GM12878 (cell line): ENCODE measurements at regions not wholly inside any gene's neighbourhood (a gene's known extent, or its start where the extent isn't known, plus 50 kb on each side); places are given as distances from the start of the nearest gene placed in this dataset.
"Not testable (repeated sequence)": the region's sequence is repeated elsewhere in the genome, so short reads cannot be mapped to it uniquely, and the experiment has no call there.

Source experiments
- CTCF ChIP-seq, 3 experiments: IDR thresholded peaks in 2 of 3; conservative IDR thresholded peaks in 1 of 3; 2 replicates each; pipeline ENCODE4 v1.5.1; 2011; ENCODE audit warnings: low read depth in 3 of 3, low read length in 3 of 3, mild to moderate bottlenecking in 3 of 3, control low read depth in 2 of 3, moderate library complexity in 2 of 3, inconsistent platforms in 1 of 3, mixed read lengths in 1 of 3; ENCODE audit not compliant: control insufficient read depth in 2 of 3, insufficient read depth in 1 of 3; ENCODE audit errors: extremely low read depth in 1 of 3
- EP300 ChIP-seq, 2 experiments: fragments of 150-350 bp in 1 of 2; IDR thresholded peaks; 2 replicates each; pipeline ENCODE4 v1.6.1; 2011 to 2012; ENCODE audit warnings: low read depth in 2 of 2, low read length in 2 of 2, borderline replicate concordance in 1 of 2, improper control_type of control experiment in 1 of 2, inconsistent platforms in 1 of 2; ENCODE audit not compliant: control insufficient read depth in 1 of 2
- FOXK2 ChIP-seq: fragments of 450-650 bp; IDR thresholded peaks from 2 replicates; pipeline ENCODE4 v1.6.1; 2017; ENCODE audit warnings: mild to moderate bottlenecking, moderate library complexity
- MYC ChIP-seq: IDR thresholded peaks from 2 replicates; pipeline ENCODE4 v1.6.1; 2011; ENCODE audit warnings: mild to moderate bottlenecking, low read length, moderate library complexity, inconsistent platforms; ENCODE audit not compliant: insufficient read depth, insufficient replicate concordance, insufficient read length, severe bottlenecking

- TF ChIP-seq CTCF (IDR thresholded peaks at IDR 0.05 in 2 of 3, conservative IDR thresholded peaks at IDR 0.05 in 1 of 3; ENCODE audit: control insufficient read depth in 2 of 3, extremely low read depth in 1 of 3, insufficient read depth in 1 of 3, low read depth in 3 of 3, low read length in 3 of 3); FOXK2; EP300 (IDR thresholded peaks at IDR 0.05; ENCODE audit: borderline replicate concordance in 1 of 2, control insufficient read depth in 1 of 2, low read depth in 2 of 2, low read length in 2 of 2); MYC: not testable (repeated sequence)
Observed at GRCh38 chrX:90369632-90370031, 447.9 kb downstream of the TGIF2LX start.
